ENCODE measurements at regions not wholly inside any gene's neighbourhood (a gene's known extent, or its start where the extent isn't known, plus 50 kb on each side); places are given as distances from the start of the nearest gene placed in this dataset.

DNA sequence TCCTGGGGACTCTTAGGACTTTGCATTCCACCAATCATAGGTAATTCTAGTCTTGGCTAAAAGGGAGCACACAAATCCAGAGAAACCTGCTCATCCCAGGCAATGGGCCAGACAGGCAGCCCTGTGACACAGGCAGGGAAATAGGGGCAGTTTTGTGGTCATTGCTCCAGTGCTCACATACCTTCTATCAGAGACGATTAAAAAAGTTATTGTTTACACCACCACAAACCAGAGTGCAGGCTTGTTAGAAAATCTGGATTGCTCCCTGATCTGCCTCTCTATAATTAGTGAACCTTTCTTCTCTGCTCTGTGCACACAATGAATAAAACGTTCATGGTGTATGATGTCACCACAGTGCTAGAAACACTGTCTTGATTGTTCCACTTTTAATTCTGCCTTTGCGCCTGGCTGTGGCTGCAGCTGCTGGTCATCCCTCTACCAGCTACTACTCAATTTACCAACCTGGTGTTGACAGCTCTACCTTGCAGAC is 121.6 kb upstream of the SPATA13 start (continued):
- TF ChIP-seq RXRA (IDR thresholded peaks at IDR 0.05) (no peak), HNF4G (IDR thresholded peaks at IDR 0.05) (no peak), HNF4A (conservative IDR thresholded peaks at IDR 0.05) (no peak), FOXA2 (IDR thresholded peaks at IDR 0.05) (no peak), SP1 (IDR thresholded peaks at IDR 0.05) (no peak)

DNA sequence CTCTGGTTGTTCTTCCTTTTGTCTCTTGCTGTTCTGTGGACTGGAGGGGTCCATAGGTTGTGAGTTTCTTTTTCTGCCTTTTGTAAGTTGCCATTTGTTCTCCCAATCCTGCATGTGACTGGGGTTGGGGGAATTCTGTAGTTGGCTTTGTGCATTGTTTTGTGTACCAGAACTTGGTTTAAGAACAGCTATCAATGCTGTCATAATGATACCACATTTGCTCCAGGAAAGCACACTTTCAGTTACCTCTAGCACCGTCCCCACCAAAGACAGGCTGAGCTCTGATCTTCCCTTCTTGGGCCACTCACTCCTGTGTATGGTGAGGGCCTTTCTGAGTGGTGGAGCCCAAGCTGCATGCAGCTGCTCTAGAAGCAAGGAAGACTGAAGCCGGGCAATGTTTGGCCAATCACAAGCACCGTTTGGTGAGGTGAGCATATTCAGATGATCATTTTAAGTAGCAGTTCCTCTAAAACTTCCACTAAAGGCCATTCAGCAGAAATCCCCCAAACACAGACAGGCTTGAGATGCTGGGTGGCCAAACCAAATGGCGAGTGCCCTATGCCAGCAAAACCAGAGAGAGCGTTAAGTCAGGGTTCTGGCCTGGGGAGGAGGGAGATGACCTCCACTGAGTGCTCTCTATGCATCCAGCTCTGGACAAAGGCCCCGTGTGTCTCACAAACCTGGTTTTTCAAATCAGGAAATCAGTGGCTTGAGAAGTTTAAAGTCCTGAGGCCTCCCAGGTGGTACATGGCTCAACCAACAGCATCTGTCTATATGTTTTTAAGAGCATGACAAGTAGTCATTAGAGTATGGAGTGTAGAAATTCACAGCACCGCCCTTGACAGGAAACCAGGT is 120.7 kb upstream of the SPATA13 start:
- Histone ChIP-seq H3K27ac (ENCODE audit: low read depth in 1 of 2, low read length in 2 of 2) (no peak overlapping the region), H3K27me3 (ENCODE audit: control insufficient read depth in 4 of 4, insufficient read depth in 4 of 4, low read length in 3 of 4) (no peaks in the 10 kb centered on the region), H3K4me1 (ENCODE audit: control insufficient read depth in 4 of 4, insufficient read depth in 4 of 4, low read length in 3 of 4) (no peaks in the 10 kb centered on the region), H3K9ac (ENCODE audit: low read depth in 1 of 2, low read length in 2 of 2) (no peak overlapping the region), H3K36me3 (ENCODE audit: control insufficient read depth in 4 of 4, insufficient read depth in 3 of 4, low read depth in 1 of 4, low read length in 3 of 4) (no peaks in the 10 kb centered on the region), H3K4me3 (ENCODE audit: low read depth in 1 of 3, low read length in 3 of 3) (no peak overlapping the region), H3K9me3 (ENCODE audit: control insufficient read depth in 4 of 4, low read length in 3 of 4) (no peaks in the 10 kb centered on the region)
- TF ChIP-seq, protein P1, sequence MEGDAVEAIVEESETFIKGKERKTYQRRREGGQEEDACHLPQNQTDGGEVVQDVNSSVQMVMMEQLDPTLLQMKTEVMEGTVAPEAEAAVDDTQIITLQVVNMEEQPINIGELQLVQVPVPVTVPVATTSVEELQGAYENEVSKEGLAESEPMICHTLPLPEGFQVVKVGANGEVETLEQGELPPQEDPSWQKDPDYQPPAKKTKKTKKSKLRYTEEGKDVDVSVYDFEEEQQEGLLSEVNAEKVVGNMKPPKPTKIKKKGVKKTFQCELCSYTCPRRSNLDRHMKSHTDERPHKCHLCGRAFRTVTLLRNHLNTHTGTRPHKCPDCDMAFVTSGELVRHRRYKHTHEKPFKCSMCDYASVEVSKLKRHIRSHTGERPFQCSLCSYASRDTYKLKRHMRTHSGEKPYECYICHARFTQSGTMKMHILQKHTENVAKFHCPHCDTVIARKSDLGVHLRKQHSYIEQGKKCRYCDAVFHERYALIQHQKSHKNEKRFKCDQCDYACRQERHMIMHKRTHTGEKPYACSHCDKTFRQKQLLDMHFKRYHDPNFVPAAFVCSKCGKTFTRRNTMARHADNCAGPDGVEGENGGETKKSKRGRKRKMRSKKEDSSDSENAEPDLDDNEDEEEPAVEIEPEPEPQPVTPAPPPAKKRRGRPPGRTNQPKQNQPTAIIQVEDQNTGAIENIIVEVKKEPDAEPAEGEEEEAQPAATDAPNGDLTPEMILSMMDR (IDR thresholded peaks at IDR 0.05; ENCODE audit: low read depth, low read length, missing input control), result no peak
- TF ChIP-seq JUND (IDR thresholded peaks at IDR 0.05), result no peak
- TF ChIP-seq FOXA1 (IDR thresholded peaks at IDR 0.05), result no peak
- TF ChIP-seq EGR1 (IDR thresholded peaks at IDR 0.05; ENCODE audit: low read depth in 2 of 2), result no peak
- no peak for TF ChIP-seq NR2F2 (IDR thresholded peaks at IDR 0.05)
- TF ChIP-seq, protein P2, sequence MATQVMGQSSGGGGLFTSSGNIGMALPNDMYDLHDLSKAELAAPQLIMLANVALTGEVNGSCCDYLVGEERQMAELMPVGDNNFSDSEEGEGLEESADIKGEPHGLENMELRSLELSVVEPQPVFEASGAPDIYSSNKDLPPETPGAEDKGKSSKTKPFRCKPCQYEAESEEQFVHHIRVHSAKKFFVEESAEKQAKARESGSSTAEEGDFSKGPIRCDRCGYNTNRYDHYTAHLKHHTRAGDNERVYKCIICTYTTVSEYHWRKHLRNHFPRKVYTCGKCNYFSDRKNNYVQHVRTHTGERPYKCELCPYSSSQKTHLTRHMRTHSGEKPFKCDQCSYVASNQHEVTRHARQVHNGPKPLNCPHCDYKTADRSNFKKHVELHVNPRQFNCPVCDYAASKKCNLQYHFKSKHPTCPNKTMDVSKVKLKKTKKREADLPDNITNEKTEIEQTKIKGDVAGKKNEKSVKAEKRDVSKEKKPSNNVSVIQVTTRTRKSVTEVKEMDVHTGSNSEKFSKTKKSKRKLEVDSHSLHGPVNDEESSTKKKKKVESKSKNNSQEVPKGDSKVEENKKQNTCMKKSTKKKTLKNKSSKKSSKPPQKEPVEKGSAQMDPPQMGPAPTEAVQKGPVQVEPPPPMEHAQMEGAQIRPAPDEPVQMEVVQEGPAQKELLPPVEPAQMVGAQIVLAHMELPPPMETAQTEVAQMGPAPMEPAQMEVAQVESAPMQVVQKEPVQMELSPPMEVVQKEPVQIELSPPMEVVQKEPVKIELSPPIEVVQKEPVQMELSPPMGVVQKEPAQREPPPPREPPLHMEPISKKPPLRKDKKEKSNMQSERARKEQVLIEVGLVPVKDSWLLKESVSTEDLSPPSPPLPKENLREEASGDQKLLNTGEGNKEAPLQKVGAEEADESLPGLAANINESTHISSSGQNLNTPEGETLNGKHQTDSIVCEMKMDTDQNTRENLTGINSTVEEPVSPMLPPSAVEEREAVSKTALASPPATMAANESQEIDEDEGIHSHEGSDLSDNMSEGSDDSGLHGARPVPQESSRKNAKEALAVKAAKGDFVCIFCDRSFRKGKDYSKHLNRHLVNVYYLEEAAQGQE (IDR thresholded peaks at IDR 0.05), result no peak
- TF ChIP-seq RAD21 (IDR thresholded peaks at IDR 0.05), result no peak
- TF ChIP-seq YY1 (IDR thresholded peaks at IDR 0.05), result no peak
- TF ChIP-seq RXRA (IDR thresholded peaks at IDR 0.05), result no peak
- TF ChIP-seq HNF4G (IDR thresholded peaks at IDR 0.05), result no peak
- no peak for TF ChIP-seq FOXA2 (IDR thresholded peaks at IDR 0.05)
- TF ChIP-seq GABPA (IDR thresholded peaks at IDR 0.05 in 1 of 2, conservative IDR thresholded peaks at IDR 0.05 in 1 of 2), result no peak
- TF ChIP-seq TAF1 (conservative IDR thresholded peaks at IDR 0.05), result no peak
- TF ChIP-seq, protein P3, sequence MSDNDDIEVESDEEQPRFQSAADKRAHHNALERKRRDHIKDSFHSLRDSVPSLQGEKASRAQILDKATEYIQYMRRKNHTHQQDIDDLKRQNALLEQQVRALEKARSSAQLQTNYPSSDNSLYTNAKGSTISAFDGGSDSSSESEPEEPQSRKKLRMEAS (IDR thresholded peaks at IDR 0.05), result no peak
- TF ChIP-seq, protein P4, sequence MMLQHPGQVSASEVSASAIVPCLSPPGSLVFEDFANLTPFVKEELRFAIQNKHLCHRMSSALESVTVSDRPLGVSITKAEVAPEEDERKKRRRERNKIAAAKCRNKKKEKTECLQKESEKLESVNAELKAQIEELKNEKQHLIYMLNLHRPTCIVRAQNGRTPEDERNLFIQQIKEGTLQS (IDR thresholded peaks at IDR 0.05), result no peak
- no peak for TF ChIP-seq HNF4A (conservative IDR thresholded peaks at IDR 0.05)
- TF ChIP-seq, protein P5, sequence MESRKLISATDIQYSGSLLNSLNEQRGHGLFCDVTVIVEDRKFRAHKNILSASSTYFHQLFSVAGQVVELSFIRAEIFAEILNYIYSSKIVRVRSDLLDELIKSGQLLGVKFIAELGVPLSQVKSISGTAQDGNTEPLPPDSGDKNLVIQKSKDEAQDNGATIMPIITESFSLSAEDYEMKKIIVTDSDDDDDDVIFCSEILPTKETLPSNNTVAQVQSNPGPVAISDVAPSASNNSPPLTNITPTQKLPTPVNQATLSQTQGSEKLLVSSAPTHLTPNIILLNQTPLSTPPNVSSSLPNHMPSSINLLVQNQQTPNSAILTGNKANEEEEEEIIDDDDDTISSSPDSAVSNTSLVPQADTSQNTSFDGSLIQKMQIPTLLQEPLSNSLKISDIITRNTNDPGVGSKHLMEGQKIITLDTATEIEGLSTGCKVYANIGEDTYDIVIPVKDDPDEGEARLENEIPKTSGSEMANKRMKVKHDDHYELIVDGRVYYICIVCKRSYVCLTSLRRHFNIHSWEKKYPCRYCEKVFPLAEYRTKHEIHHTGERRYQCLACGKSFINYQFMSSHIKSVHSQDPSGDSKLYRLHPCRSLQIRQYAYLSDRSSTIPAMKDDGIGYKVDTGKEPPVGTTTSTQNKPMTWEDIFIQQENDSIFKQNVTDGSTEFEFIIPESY (IDR thresholded peaks at IDR 0.05), result no peak
- TF ChIP-seq SP1 (IDR thresholded peaks at IDR 0.05), result no peak
- no peak for DNase-seq (ENCODE audit: low spot score)
- WGBS, result 82% methylated on average over 7 of the region's 7 CpGs
